GM12865 (cell line): ENCODE measurements at regions not wholly inside any gene's neighbourhood (a gene's known extent, or its start where the extent isn't known, plus 50 kb on each side); places are given as distances from the start of the nearest gene placed in this dataset.

ENCODE experiments used
- DNase-seq: peaks from one replicate; pipeline ENCODE4 v3.0.0; 2010; ENCODE audit warnings: low read depth
- H3K4me3 ChIP-seq: 2 replicates; pipeline ENCODE4 v1.5.1; 2011; ENCODE audit warnings: mild to moderate bottlenecking, low read depth, low read length, control low read depth
- TF ChIP-seq, protein P1 (sequence below): IDR thresholded peaks from 2 replicates; pipeline ENCODE4 v1.5.1; 2011; ENCODE audit warnings: low read length, control low read depth, low read depth, inconsistent platforms; ENCODE audit not compliant: insufficient read depth; ENCODE audit errors: missing control alignments

- TF ChIP-seq, protein P1, sequence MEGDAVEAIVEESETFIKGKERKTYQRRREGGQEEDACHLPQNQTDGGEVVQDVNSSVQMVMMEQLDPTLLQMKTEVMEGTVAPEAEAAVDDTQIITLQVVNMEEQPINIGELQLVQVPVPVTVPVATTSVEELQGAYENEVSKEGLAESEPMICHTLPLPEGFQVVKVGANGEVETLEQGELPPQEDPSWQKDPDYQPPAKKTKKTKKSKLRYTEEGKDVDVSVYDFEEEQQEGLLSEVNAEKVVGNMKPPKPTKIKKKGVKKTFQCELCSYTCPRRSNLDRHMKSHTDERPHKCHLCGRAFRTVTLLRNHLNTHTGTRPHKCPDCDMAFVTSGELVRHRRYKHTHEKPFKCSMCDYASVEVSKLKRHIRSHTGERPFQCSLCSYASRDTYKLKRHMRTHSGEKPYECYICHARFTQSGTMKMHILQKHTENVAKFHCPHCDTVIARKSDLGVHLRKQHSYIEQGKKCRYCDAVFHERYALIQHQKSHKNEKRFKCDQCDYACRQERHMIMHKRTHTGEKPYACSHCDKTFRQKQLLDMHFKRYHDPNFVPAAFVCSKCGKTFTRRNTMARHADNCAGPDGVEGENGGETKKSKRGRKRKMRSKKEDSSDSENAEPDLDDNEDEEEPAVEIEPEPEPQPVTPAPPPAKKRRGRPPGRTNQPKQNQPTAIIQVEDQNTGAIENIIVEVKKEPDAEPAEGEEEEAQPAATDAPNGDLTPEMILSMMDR, result no peak
- no peak overlapping the region for H3K4me3 ChIP-seq
These were observed 75.6 kb upstream of the SMNDC1 start for GRCh38 chr10:110380293-110380692.

GRCh38 chr10:110382695-110383094 is 78.0 kb upstream of the SMNDC1 start:
- TF ChIP-seq, protein P1, result no peak
- no peak overlapping the region for H3K4me3 ChIP-seq
- no peak for DNase-seq

More at GRCh38 chr10:110380293-110380692, 75.6 kb upstream of the SMNDC1 start:
- no peak for DNase-seq

DNA sequence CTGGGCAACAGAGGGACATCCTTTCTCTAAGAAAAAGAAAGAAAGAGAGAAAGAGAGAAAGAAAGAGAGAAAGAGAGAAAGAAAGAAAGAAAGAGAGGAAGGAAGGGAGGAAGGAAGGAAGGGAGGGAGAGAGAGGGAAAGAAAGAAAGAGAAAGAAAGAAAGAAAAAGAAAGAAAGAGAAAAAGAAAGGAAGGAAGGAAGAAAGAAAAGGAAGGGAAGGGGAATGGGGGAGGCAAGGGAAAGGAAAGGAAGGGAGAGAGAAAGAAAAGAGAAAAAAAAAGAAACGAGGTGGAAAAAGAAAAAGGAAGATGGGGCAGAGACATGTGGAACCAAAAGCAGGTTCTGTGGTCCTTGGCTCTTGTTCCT is 82.9 kb upstream of the SMNDC1 start:
- TF ChIP-seq, protein P1, result no peak
- H3K4me3 ChIP-seq, result peak overlapping the region; percentile 15; the same call in 1 of the 2 replicates
- DNase-seq, result no peak

DNA sequence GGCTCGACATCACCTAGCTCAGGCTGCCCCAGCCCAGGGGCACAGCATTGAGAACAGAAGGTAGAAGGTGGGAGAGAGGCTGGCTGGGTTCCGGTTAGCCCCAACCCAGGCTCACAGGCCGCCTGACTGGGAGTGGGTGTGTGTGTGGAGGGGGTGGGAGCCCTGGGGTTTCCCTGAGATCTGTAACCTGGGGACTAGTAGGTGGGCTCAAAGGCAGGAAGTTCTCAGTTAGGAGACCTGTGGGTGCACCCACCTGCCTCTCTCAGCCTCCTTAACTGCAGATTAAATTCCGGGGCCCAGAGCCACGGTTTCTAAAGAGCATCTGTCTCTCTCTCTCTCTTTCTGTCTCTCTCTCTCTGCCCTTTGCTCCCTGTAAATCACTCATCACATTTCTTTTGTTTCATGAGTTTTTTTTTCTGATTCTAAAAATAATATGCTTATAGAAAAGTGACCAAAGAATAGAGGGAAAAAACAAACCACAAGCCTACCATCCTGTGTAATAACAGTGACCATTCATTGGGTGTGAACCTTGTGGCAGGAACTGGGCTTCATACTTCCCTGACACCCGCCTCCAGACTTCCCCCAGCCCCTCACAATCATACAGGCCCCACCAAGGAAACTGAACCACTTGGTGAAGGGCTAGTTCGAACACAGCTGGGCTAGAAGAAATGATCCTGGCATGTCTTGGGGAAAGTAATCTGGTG is 83.4 kb upstream of the SMNDC1 start:
- peak; percentile 87 for DNase-seq
- TF ChIP-seq, protein P1, result no peak
- peak overlapping the region; percentile 15; the same call in 1 of the 2 replicates for H3K4me3 ChIP-seq

DNA sequence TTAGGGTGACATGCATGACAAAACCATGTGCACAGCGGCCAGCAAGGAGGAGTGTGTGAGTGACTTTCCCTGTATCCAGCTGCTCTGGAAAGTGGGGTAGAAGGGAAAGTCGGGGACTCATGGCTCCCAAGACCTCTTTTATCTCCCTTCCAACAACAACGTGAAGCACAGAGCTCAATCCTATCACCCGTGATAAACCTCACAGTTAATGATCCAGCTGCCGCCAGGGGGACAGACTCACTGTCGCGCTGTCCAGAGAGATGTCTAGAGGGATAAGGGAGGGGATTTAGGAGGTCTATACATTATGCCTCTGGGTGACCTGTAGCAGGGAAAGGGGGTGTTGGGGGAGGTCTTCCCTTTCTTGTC is 84.0 kb upstream of the SMNDC1 start:
- TF ChIP-seq, protein P1, result no peak
- H3K4me3 ChIP-seq, result no peak overlapping the region
- no peak for DNase-seq

DNA sequence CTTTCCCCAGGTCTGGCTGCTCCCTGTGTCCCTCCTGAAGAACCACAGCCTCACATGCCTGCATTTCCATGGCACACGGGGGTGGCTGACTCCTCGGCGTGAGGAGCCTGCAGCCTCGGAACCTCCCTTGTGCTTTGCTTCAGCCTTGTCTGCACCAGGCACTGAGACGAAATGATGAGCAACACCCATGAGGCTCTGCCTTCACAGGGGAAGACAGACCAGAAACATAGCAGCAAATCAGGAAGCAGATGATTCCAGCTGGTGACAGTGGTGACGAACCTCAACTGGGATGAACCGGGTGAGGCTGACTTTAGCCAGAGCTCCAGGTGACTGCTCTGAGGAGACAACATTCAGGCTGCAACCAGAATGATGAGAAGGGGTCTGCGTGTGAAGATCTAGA is 84.5 kb upstream of the SMNDC1 start:
- TF ChIP-seq, protein P1, result no peak
- no peak for DNase-seq
- H3K4me3 ChIP-seq, result no peak overlapping the region

DNA sequence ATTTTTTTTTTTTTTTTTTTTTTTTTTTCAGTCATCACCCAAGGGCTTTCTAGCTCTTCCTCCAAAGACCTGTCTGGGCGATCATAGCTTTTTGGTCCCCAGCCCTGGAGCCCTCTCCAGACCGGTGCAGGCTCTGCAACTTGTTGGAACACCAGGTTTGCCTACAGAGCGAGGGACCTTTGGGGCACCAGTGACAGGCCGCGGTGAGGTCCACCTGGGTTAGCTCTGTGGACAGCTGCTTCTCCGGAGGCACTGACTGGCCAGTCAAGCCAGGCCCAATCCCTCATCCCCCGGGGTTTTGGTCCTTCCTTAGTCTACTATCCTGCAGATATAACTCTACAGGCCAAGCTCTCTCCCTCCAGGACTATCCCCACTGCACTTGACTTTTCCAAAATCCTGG is 86.8 kb upstream of the SMNDC1 start:
- H3K4me3 ChIP-seq, result no peak overlapping the region
- DNase-seq, result no peak
- TF ChIP-seq, protein P1, result no peak
